C4-2B (cell line): ENCODE measurements at regions not wholly inside any gene's neighbourhood (a gene's known extent, or its start where the extent isn't known, plus 50 kb on each side); places are given as distances from the start of the nearest gene placed in this dataset.

ENCODE experiments used
- CTCF ChIP-seq: fragments of 450-650 bp; conservative IDR thresholded peaks from 2 replicates; pipeline ENCODE4 v1.5.1; 2017; ENCODE audit warnings: mild to moderate bottlenecking
- ZFX ChIP-seq: fragments of 450-650 bp; IDR thresholded peaks from 2 replicates; pipeline ENCODE4 v1.6.1; 2017

GRCh38 chr4:3352941-3353594, 60.2 kb downstream of the RGS12 start:
- TF ChIP-seq CTCF (no peak), ZFX (no peak)
